ENCODE measurements at regions not wholly inside any gene's neighbourhood (a gene's known extent, or its start where the extent isn't known, plus 50 kb on each side); places are given as distances from the start of the nearest gene placed in this dataset.

GRCh38 chr11:70871881-70872280, 380.5 kb downstream of the SHANK2 start:
- no peak for DNase-seq (ENCODE audit: low read depth in 2 of 2)

GRCh38 chr11:70872299-70872698, 380.1 kb downstream of the SHANK2 start:
- DNase-seq (ENCODE audit: low read depth in 2 of 2) = no peak

- no peak for DNase-seq (ENCODE audit: low read depth in 2 of 2)
Observed at GRCh38 chr11:70872955-70873735, 379.2 kb downstream of the SHANK2 start.

- DNase-seq (ENCODE audit: low read depth in 2 of 2) = no peak
Observed at GRCh38 chr11:70873736-70874412, 378.5 kb downstream of the SHANK2 start.

GRCh38 chr11:70876685-70877084, 375.7 kb downstream of the SHANK2 start:
- DNase-seq (ENCODE audit: low read depth in 2 of 2) = no peak

GRCh38 chr11:70877151-70877550, 375.2 kb downstream of the SHANK2 start:
- no peak for DNase-seq (ENCODE audit: low read depth in 2 of 2)

GRCh38 chr11:70878366-70878765, 374.0 kb downstream of the SHANK2 start:
- DNase-seq (ENCODE audit: low read depth in 2 of 2) = no peak

- DNase-seq (ENCODE audit: low read depth in 2 of 2) = no peak
Observed at GRCh38 chr11:70879601-70880285, 372.6 kb downstream of the SHANK2 start.

GRCh38 chr11:70880416-70880815, 372.0 kb downstream of the SHANK2 start:
- no peak for DNase-seq (ENCODE audit: low read depth in 2 of 2)

- no peak for DNase-seq (ENCODE audit: low read depth in 2 of 2)
Observed at GRCh38 chr11:70881948-70882715, 370.2 kb downstream of the SHANK2 start.

GRCh38 chr11:70882716-70883085, 369.7 kb downstream of the SHANK2 start:
- DNase-seq (ENCODE audit: low read depth in 2 of 2) = no peak

- no peak for DNase-seq (ENCODE audit: low read depth in 2 of 2)
Observed at GRCh38 chr11:70883323-70883940, 368.9 kb downstream of the SHANK2 start.

GRCh38 chr11:70883973-70884623, 368.3 kb downstream of the SHANK2 start:
- no peak for DNase-seq (ENCODE audit: low read depth in 2 of 2)

- no peak for DNase-seq (ENCODE audit: low read depth in 2 of 2)
Observed at GRCh38 chr11:70885281-70886231, 366.8 kb downstream of the SHANK2 start.

- no peak for DNase-seq (ENCODE audit: low read depth in 2 of 2)
Observed at GRCh38 chr11:70886256-70886655, 366.1 kb downstream of the SHANK2 start.

GRCh38 chr11:70886676-70887541, 365.5 kb downstream of the SHANK2 start:
- DNase-seq (ENCODE audit: low read depth in 2 of 2) = no peak

GRCh38 chr11:70887542-70887827, 364.9 kb downstream of the SHANK2 start:
- no peak for DNase-seq (ENCODE audit: low read depth in 2 of 2)

- DNase-seq (ENCODE audit: low read depth in 2 of 2) = no peak
Observed at GRCh38 chr11:70888061-70888460, 364.3 kb downstream of the SHANK2 start.

GRCh38 chr11:70889411-70889810, 363.0 kb downstream of the SHANK2 start:
- no peak for DNase-seq (ENCODE audit: low read depth in 2 of 2)

Measured in stimulated activated CD8-positive, alpha-beta memory T cell treated with anti-CD3 and anti-CD28 coated beads, Interleukin-7, amount 100 ng/mL, for 4 hours (primary cell).